ENCODE measurements at regions not wholly inside any gene's neighbourhood (a gene's known extent, or its start where the extent isn't known, plus 50 kb on each side); places are given as distances from the start of the nearest gene placed in this dataset.

DNA sequence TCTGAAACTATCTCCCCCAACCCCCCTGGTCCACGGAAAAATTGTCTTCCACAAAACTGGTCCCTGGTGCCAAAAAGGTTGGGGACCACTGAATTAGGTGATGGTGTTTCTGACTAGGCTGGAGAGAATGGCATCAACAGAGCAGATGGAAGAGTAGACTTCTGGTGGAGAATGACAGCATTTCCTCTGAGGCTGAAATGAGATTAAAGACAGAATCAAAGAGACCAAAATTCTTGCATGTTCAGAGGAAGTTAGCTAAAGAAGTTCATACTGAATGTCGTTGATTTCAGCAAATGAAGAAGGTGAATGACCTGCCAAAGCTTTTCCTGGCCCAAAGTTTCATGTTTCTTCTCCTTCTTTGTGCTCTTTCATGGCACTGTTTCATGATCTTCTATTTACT lies 188.2 kb upstream of the RUNX1 start:
- TF ChIP-seq ZNF23 (tag by site-specific recombination; IDR thresholded peaks at IDR 0.05; ENCODE audit: borderline replicate concordance), result no peak
- no peak for TF ChIP-seq CTCF (tag by site-specific recombination; IDR thresholded peaks at IDR 0.05)
- TF ChIP-seq ZNF335 (tag by site-specific recombination; conservative IDR thresholded peaks at IDR 0.05), result no peak
- TF ChIP-seq ZNF416 (tag by site-specific recombination; IDR thresholded peaks at IDR 0.05), result no peak
- no peak for TF ChIP-seq ZNF510 (tag by site-specific recombination; IDR thresholded peaks at IDR 0.05; ENCODE audit: insufficient replicate concordance)
- TF ChIP-seq ZXDB (tag by site-specific recombination; IDR thresholded peaks at IDR 0.05), result no peak
- no peak for TF ChIP-seq ZBTB21 (tag by site-specific recombination; IDR thresholded peaks at IDR 0.05)
- no peak for TF ChIP-seq ZBTB17 (tag by site-specific recombination; IDR thresholded peaks at IDR 0.05)

All from HEK293 (cell line).